ENCODE measurements at regions not wholly inside any gene's neighbourhood (a gene's known extent, or its start where the extent isn't known, plus 50 kb on each side); places are given as distances from the start of the nearest gene placed in this dataset.

GRCh38 chr4:166432125-166432524, 559.1 kb downstream of the TLL1 start:
- H2BK15ac ChIP-seq (replicated peaks; ENCODE audit: low read depth) = no peak overlapping the region

GRCh38 chr4:166432842-166433241, 559.8 kb downstream of the TLL1 start:
- Histone ChIP-seq H3K23ac (ENCODE audit: low read length) (no peak overlapping the region), H3K79me2 (ENCODE audit: control insufficient read depth, insufficient read depth, low read length) (no peaks in the 10 kb centered on the region), H2BK5ac (ENCODE audit: low read length) (no peak overlapping the region), H3K56ac (ENCODE audit: low read length) (no peak overlapping the region), H3K4me2 (ENCODE audit: low read length) (no peak overlapping the region), H3K27ac (ENCODE audit: low read depth, low read length) (no peak overlapping the region), H2BK15ac (replicated peaks; ENCODE audit: low read depth) (no peak overlapping the region), H4K8ac (ENCODE audit: low read depth, low read length) (no peak overlapping the region), H3K18ac (ENCODE audit: low read length) (no peak overlapping the region), H3K9ac (ENCODE audit: low read length) (no peak overlapping the region), H3K79me1 (ENCODE audit: low read length) (no peaks in the 10 kb centered on the region), H4K5ac (ENCODE audit: low read length) (no peak overlapping the region), H3K27me3 (ENCODE audit: insufficient read depth, low read length, poor library complexity) (no peaks in the 10 kb centered on the region), H2BK120ac (ENCODE audit: low read depth, low read length) (no peak overlapping the region), H3K36me3 (ENCODE audit: control insufficient read depth, insufficient read depth, low read length) (no peaks in the 10 kb centered on the region), H3K4ac (ENCODE audit: low read depth, low read length) (no peak overlapping the region), H3K4me1 (ENCODE audit: control insufficient read depth, low read depth, low read length) (no peaks in the 10 kb centered on the region), H2AK5ac (ENCODE audit: low read length) (no peak overlapping the region), H3K4me3 (ENCODE audit: low read length) (no peak overlapping the region)
- DNase-seq = no peak

More at GRCh38 chr4:166432125-166432524, 559.1 kb downstream of the TLL1 start:
- no peak for DNase-seq
- H3K79me2 ChIP-seq (ENCODE audit: control insufficient read depth, insufficient read depth, low read length) = no peaks in the 10 kb centered on the region
- H3K27ac ChIP-seq (ENCODE audit: low read depth, low read length) = no peak overlapping the region
- H3K9ac ChIP-seq (ENCODE audit: low read length) = no peak overlapping the region
- H2AK5ac ChIP-seq (ENCODE audit: low read length) = no peak overlapping the region
- H3K4me2 ChIP-seq (ENCODE audit: low read length) = no peak overlapping the region
- no peak overlapping the region for H3K4me3 ChIP-seq (ENCODE audit: low read length)
- no peak overlapping the region for H3K18ac ChIP-seq (ENCODE audit: low read length)
- H4K8ac ChIP-seq (ENCODE audit: low read depth, low read length) = no peak overlapping the region
- H3K27me3 ChIP-seq (ENCODE audit: insufficient read depth, low read length, poor library complexity) = no peaks in the 10 kb centered on the region
- H4K5ac ChIP-seq (ENCODE audit: low read length) = no peak overlapping the region
- H2BK5ac ChIP-seq (ENCODE audit: low read length) = no peak overlapping the region
- no peak overlapping the region for H3K23ac ChIP-seq (ENCODE audit: low read length)
- H3K4ac ChIP-seq (ENCODE audit: low read depth, low read length) = no peak overlapping the region
- no peaks in the 10 kb centered on the region for H3K4me1 ChIP-seq (ENCODE audit: control insufficient read depth, low read depth, low read length)
- no peaks in the 10 kb centered on the region for H3K36me3 ChIP-seq (ENCODE audit: control insufficient read depth, insufficient read depth, low read length)
- no peaks in the 10 kb centered on the region for H3K79me1 ChIP-seq (ENCODE audit: low read length)
- H2BK120ac ChIP-seq (ENCODE audit: low read depth, low read length) = no peak overlapping the region
- no peak overlapping the region for H3K56ac ChIP-seq (ENCODE audit: low read length)

GRCh38 chr4:166435449-166435848, 562.4 kb downstream of the TLL1 start:
- H3K27ac ChIP-seq (ENCODE audit: low read depth, low read length) = no peak overlapping the region
- no peak overlapping the region for H3K4me2 ChIP-seq (ENCODE audit: low read length)
- H3K79me1 ChIP-seq (ENCODE audit: low read length) = no peaks in the 10 kb centered on the region
- H2AK5ac ChIP-seq (ENCODE audit: low read length) = no peak overlapping the region
- no peaks in the 10 kb centered on the region for H3K79me2 ChIP-seq (ENCODE audit: control insufficient read depth, insufficient read depth, low read length)
- no peaks in the 10 kb centered on the region for H3K27me3 ChIP-seq (ENCODE audit: insufficient read depth, low read length, poor library complexity)
- no peak overlapping the region for H3K18ac ChIP-seq (ENCODE audit: low read length)
- H3K4me1 ChIP-seq (ENCODE audit: control insufficient read depth, low read depth, low read length) = no peaks in the 10 kb centered on the region
- H3K4ac ChIP-seq (ENCODE audit: low read depth, low read length) = no peak overlapping the region
- H2BK120ac ChIP-seq (ENCODE audit: low read depth, low read length) = no peak overlapping the region
- no peak overlapping the region for H4K8ac ChIP-seq (ENCODE audit: low read depth, low read length)
- H4K5ac ChIP-seq (ENCODE audit: low read length) = no peak overlapping the region
- no peak for DNase-seq
- no peaks in the 10 kb centered on the region for H3K36me3 ChIP-seq (ENCODE audit: control insufficient read depth, insufficient read depth, low read length)
- WGBS (ENCODE audit: extremely low coverage, insufficient coverage, low lambda C conversion rate) = no CpG with 5 or more reads among the region's 1 CpG
- H3K9ac ChIP-seq (ENCODE audit: low read length) = no peak overlapping the region
- no peak overlapping the region for H3K56ac ChIP-seq (ENCODE audit: low read length)
- H3K4me3 ChIP-seq (ENCODE audit: low read length) = no peak overlapping the region
- H2BK5ac ChIP-seq (ENCODE audit: low read length) = no peak overlapping the region
- no peak overlapping the region for H2BK15ac ChIP-seq (replicated peaks; ENCODE audit: low read depth)
- H3K23ac ChIP-seq (ENCODE audit: low read length) = no peak overlapping the region

- no peak overlapping the region for H3K18ac ChIP-seq (ENCODE audit: low read length)
- H2BK120ac ChIP-seq (ENCODE audit: low read depth, low read length) = no peak overlapping the region
- H3K9ac ChIP-seq (ENCODE audit: low read length) = no peak overlapping the region
- no CpG with 5 or more reads among the region's 1 CpG for WGBS (ENCODE audit: extremely low coverage, insufficient coverage, low lambda C conversion rate)
- H3K36me3 ChIP-seq (ENCODE audit: control insufficient read depth, insufficient read depth, low read length) = no peaks in the 10 kb centered on the region
- no peak overlapping the region for H4K8ac ChIP-seq (ENCODE audit: low read depth, low read length)
- no peak overlapping the region for H4K5ac ChIP-seq (ENCODE audit: low read length)
- no peak overlapping the region for H3K4me3 ChIP-seq (ENCODE audit: low read length)
- H2BK15ac ChIP-seq (replicated peaks; ENCODE audit: low read depth) = no peak overlapping the region
- no peak overlapping the region for H3K4ac ChIP-seq (ENCODE audit: low read depth, low read length)
- H2BK5ac ChIP-seq (ENCODE audit: low read length) = no peak overlapping the region
- no peaks in the 10 kb centered on the region for H3K27me3 ChIP-seq (ENCODE audit: insufficient read depth, low read length, poor library complexity)
- H3K23ac ChIP-seq (ENCODE audit: low read length) = no peak overlapping the region
- no peaks in the 10 kb centered on the region for H3K79me1 ChIP-seq (ENCODE audit: low read length)
- DNase-seq = no peak
- H3K79me2 ChIP-seq (ENCODE audit: control insufficient read depth, insufficient read depth, low read length) = no peaks in the 10 kb centered on the region
- no peak overlapping the region for H2AK5ac ChIP-seq (ENCODE audit: low read length)
- no peaks in the 10 kb centered on the region for H3K4me1 ChIP-seq (ENCODE audit: control insufficient read depth, low read depth, low read length)
- no peak overlapping the region for H3K56ac ChIP-seq (ENCODE audit: low read length)
- H3K27ac ChIP-seq (ENCODE audit: low read depth, low read length) = no peak overlapping the region
- no peak overlapping the region for H3K4me2 ChIP-seq (ENCODE audit: low read length)
Observed at GRCh38 chr4:166458756-166459155, 585.7 kb downstream of the TLL1 start.

GRCh38 chr4:166459621-166460020, 586.6 kb downstream of the TLL1 start:
- no peak overlapping the region for H3K4me2 ChIP-seq (ENCODE audit: low read length)
- H3K9ac ChIP-seq (ENCODE audit: low read length) = no peak overlapping the region
- no peak overlapping the region for H4K5ac ChIP-seq (ENCODE audit: low read length)
- H3K27me3 ChIP-seq (ENCODE audit: insufficient read depth, low read length, poor library complexity) = no peaks in the 10 kb centered on the region
- H3K4ac ChIP-seq (ENCODE audit: low read depth, low read length) = no peak overlapping the region
- H3K23ac ChIP-seq (ENCODE audit: low read length) = no peak overlapping the region
- H2BK120ac ChIP-seq (ENCODE audit: low read depth, low read length) = no peak overlapping the region
- H4K8ac ChIP-seq (ENCODE audit: low read depth, low read length) = no peak overlapping the region
- H3K4me3 ChIP-seq (ENCODE audit: low read length) = no peak overlapping the region
- no peaks in the 10 kb centered on the region for H3K79me2 ChIP-seq (ENCODE audit: control insufficient read depth, insufficient read depth, low read length)
- no peak overlapping the region for H2BK5ac ChIP-seq (ENCODE audit: low read length)
- WGBS (ENCODE audit: extremely low coverage, insufficient coverage, low lambda C conversion rate) = no CpG with 5 or more reads among the region's 5 CpGs
- no peak overlapping the region for H3K18ac ChIP-seq (ENCODE audit: low read length)
- no peak overlapping the region for H3K56ac ChIP-seq (ENCODE audit: low read length)
- H3K79me1 ChIP-seq (ENCODE audit: low read length) = no peaks in the 10 kb centered on the region
- no peaks in the 10 kb centered on the region for H3K36me3 ChIP-seq (ENCODE audit: control insufficient read depth, insufficient read depth, low read length)
- DNase-seq = no peak
- H2BK15ac ChIP-seq (replicated peaks; ENCODE audit: low read depth) = no peak overlapping the region
- no peaks in the 10 kb centered on the region for H3K4me1 ChIP-seq (ENCODE audit: control insufficient read depth, low read depth, low read length)
- no peak overlapping the region for H2AK5ac ChIP-seq (ENCODE audit: low read length)
- no peak overlapping the region for H3K27ac ChIP-seq (ENCODE audit: low read depth, low read length)

- Histone ChIP-seq H2BK5ac (ENCODE audit: low read length) (no peak overlapping the region), H4K8ac (ENCODE audit: low read depth, low read length) (no peak overlapping the region), H3K4me1 (ENCODE audit: control insufficient read depth, low read depth, low read length) (no peaks in the 10 kb centered on the region), H3K27ac (ENCODE audit: low read depth, low read length) (no peak overlapping the region), H3K9ac (ENCODE audit: low read length) (no peak overlapping the region), H2AK5ac (ENCODE audit: low read length) (no peak overlapping the region), H3K79me2 (ENCODE audit: control insufficient read depth, insufficient read depth, low read length) (no peaks in the 10 kb centered on the region), H4K5ac (ENCODE audit: low read length) (no peak overlapping the region), H2BK15ac (replicated peaks; ENCODE audit: low read depth) (no peak overlapping the region), H3K27me3 (ENCODE audit: insufficient read depth, low read length, poor library complexity) (no peaks in the 10 kb centered on the region), H3K36me3 (ENCODE audit: control insufficient read depth, insufficient read depth, low read length) (no peaks in the 10 kb centered on the region), H3K79me1 (ENCODE audit: low read length) (no peaks in the 10 kb centered on the region), H3K56ac (ENCODE audit: low read length) (no peak overlapping the region), H3K18ac (ENCODE audit: low read length) (no peak overlapping the region), H2BK120ac (ENCODE audit: low read depth, low read length) (no peak overlapping the region), H3K23ac (ENCODE audit: low read length) (no peak overlapping the region), H3K4ac (ENCODE audit: low read depth, low read length) (no peak overlapping the region), H3K4me3 (ENCODE audit: low read length) (no peak overlapping the region), H3K4me2 (ENCODE audit: low read length) (no peak overlapping the region)
- no CpG with 5 or more reads among the region's 3 CpGs for WGBS (ENCODE audit: extremely low coverage, insufficient coverage, low lambda C conversion rate)
- DNase-seq = no peak
Observed at GRCh38 chr4:166460769-166461550, 587.9 kb downstream of the TLL1 start.
